HG03039 (cell line): ENCODE measurements at regions not wholly inside any gene's neighbourhood (a gene's known extent, or its start where the extent isn't known, plus 50 kb on each side); places are given as distances from the start of the nearest gene placed in this dataset.

Experiments used
- ATAC-seq: cut with Tn5 transposase; IDR thresholded peaks from one replicate; pipeline ENCODE4 v1.9.1; 2021; ENCODE audit warnings: mild to moderate bottlenecking, moderate library complexity; ENCODE audit not compliant: unreplicated experiment

GRCh38 chr12:45585522-45586230, 143.8 kb upstream of the ARID2 start:
- no peak for ATAC-seq

- ATAC-seq, result no peak
Observed at GRCh38 chr12:45586486-45586885, 143.0 kb upstream of the ARID2 start.

- no peak for ATAC-seq
Observed at GRCh38 chr12:45587012-45587411, 142.5 kb upstream of the ARID2 start.

DNA sequence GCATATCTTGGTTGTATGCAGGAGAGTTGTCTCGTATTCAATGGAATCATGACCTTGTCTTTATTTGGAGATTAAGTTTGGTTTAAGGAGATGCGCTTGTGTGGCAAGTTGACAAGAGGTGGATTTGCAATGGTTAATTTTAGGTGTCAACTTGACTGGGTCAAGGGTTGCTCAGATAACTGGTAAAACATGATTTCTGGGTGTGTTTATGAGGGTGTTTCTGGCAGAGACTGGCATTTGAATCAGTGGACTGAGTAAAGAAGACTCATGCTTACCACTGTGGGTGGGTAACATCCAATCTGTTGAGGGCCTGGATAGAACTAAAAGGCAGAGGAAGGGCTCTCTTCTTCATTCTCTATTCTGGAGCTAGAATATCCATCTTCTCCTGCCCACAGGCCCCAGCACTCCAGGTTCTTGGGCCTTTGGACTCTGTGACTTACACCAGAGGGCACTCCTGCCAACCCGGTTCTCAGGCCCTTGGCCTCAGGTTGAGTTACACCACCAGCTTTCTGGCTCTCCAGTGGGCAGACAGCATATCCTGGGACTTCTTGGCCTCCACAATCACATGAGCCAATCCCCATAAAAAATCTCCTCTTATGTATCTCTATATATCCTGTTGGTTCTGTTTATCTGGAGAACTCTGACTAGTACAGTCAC, 141.5 kb upstream of the ARID2 start:
- ATAC-seq, result no peak

DNA sequence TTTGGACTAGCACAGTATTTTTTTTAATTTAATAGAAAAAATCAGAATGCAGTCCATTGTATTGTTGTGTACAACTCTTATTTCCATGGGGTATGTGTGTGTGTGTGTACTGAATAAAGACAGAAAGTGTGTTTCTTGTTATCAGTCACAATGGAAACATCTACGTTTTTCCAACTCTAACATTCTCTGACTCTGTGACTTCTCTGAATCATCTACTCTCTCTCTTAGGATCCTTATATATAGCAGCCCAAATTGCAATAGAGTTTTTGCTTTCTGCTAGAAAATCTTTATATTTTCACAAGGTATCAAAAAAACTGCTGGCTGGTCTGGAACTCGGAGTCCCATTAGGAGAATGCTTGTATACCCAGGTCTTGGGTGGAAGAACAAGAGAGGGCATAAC, 138.9 kb upstream of the ARID2 start:
- no peak for ATAC-seq

- no peak for ATAC-seq
Observed at GRCh38 chr12:45591635-45592034, 137.9 kb upstream of the ARID2 start.

DNA sequence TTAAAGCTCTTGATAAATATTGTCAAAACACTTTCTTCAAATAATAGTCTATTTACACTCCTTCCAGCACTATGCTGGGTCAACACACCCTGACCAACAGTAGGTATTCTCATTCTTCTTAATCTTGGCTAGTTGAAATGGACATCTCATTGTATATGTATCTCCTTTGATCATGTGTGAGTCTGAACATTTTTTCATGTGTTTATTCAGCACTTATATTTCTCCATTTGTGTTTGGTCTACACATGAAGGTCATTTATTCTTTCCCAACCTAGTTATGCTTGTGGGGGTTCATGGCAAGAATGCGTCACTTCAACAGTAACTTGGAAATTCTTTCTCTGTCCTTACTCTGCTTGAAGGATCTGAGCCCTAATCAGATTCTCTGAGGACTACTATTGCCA, 133.1 kb upstream of the ARID2 start:
- no peak for ATAC-seq

- ATAC-seq, result no peak
Observed at GRCh38 chr12:45598336-45598735, 131.2 kb upstream of the ARID2 start.

GRCh38 chr12:45598761-45599160, 130.7 kb upstream of the ARID2 start:
- no peak for ATAC-seq

- ATAC-seq, result no peak
Observed at GRCh38 chr12:45599196-45599595, 130.3 kb upstream of the ARID2 start.

DNA sequence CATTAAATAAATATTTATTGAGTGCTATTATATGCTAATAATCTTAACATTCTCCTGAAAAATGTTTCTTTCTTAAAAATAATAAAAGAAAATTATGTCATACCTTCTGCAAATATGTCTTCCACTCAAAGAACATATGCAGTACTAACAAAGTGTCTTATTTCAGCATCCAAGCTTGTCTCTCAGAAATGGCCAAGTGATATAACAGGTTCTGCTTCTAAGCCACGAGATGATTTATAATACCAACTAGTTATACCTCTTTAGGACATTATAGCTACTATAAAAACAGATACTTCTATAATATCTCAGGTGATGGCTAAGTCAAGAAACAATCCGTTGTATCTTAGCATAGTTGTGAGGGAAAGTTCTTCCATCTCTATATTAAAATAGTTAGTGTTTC, 128.1 kb upstream of the ARID2 start:
- ATAC-seq, result no peak

DNA sequence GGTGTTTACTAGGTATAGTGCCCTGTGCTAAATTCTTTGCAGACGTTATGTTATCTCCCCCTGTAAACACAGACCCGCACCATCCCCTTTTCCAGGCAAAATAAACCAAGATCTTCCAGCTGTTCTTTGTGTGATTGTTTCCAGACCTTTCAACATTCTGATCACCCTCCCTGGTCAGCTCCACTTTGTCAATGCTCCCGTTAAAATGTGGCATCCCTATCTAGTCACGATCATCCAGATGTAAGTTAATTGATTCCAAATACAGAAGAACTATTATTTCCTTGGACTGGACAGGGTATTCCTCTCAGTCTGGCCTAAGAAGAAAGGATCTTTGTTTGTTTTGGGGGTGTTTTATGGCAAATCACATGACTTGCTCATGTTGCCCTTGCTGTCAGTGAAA, 127.6 kb upstream of the ARID2 start:
- ATAC-seq, result no peak

DNA sequence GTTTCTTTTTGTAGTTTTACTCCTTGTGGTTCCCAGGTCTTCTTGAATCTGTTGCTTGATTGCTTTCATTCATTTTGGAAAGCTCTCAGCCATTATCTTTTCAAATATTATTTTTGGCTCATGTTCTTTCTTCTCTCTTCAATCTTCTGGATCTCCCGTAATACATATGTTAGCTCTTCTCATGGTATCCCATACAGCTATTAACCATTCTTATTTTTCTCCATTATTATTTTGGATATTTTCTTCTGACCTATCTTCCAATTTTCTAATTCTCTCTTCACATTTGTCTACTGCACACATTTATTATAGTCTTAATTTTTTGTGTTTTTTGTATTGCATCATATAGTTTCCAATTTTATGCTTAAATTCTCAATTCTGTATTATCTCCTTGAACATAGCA, 123.9 kb upstream of the ARID2 start:
- ATAC-seq, result no peak

- ATAC-seq, result no peak
Observed at GRCh38 chr12:45611061-45611460, 118.4 kb upstream of the ARID2 start.

- ATAC-seq, result no peak
Observed at GRCh38 chr12:45611495-45611894, 118.0 kb upstream of the ARID2 start.

- ATAC-seq, result no peak
Observed at GRCh38 chr12:45612044-45612794, 117.3 kb upstream of the ARID2 start.

DNA sequence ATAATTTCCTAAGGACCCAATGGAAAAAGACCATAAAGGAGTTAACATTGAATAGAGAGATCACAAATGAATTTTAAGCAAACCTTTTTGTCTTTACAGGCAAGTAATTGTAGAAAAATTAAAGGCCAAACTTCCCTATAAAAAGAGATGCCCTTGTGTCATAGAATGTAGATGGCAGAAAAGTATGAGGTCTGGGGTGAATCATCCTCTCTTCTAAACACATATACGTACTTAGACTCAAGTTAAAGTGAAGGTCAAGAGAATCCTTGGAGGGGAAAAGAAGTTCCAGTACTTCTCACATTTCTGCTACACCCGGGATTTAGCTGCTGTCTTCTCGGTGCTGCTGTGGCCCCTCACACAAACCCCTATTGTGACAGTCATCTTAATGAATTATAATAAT, 116.2 kb upstream of the ARID2 start:
- no peak for ATAC-seq

GRCh38 chr12:45613855-45614254, 115.7 kb upstream of the ARID2 start:
- ATAC-seq, result no peak

GRCh38 chr12:45615268-45615667, 114.2 kb upstream of the ARID2 start:
- ATAC-seq, result no peak

- no peak for ATAC-seq
Observed at GRCh38 chr12:45619736-45620135, 109.8 kb upstream of the ARID2 start.

GRCh38 chr12:45621703-45622102, 107.8 kb upstream of the ARID2 start:
- ATAC-seq, result no peak
